SK-N-SH (cell line): ENCODE measurements at regions not wholly inside any gene's neighbourhood (a gene's known extent, or its start where the extent isn't known, plus 50 kb on each side); places are given as distances from the start of the nearest gene placed in this dataset.

ENCODE experiments used
- CTCF ChIA-PET: fragments of 300-600, 350-600 bp; formaldehyde crosslinking; extraction: SDS; loops from one replicate; lab custom pipeline; 2021; lab: Yijun Ruan, JAX
- POLR2A ChIA-PET: fragments of 350-600 bp; sonication (Branson Sonifier 250); formaldehyde crosslinking; extraction: SDS; loops from one replicate; lab custom pipeline; 2020; ENCODE audit warnings: antibody characterized with exemption, inconsistent platforms; lab: Yijun Ruan, JAX
- DNase-seq: peaks from one replicate; pipeline ENCODE4 v3.0.0; 2012
- H2AFZ ChIP-seq: fragments of 200-600 bp; sonication (generic); 2 replicates; pipeline ENCODE4 v1.8.1; 2016; ENCODE audit warnings: antibody characterized with exemption, mild to moderate bottlenecking, low read depth
- H3F3A ChIP-seq: fragments of 200-600 bp; sonication (generic); replicated peaks from 2 replicates; pipeline ENCODE3; 2016; ENCODE audit warnings: antibody characterized with exemption, mild to moderate bottlenecking; ENCODE audit not compliant: insufficient read depth
- H3K27ac ChIP-seq, 2 experiments: fragments of 200-500 bp in 1 of 2; fragments of 200-600 bp in 1 of 2; sonication (Bioruptor generic) in 1 of 2; sonication (generic), shearing (Covaris generic) in 1 of 2; 2 replicates each; pipeline versions ENCODE4 v1.5.1 to v1.6.1; 2014 to 2016; ENCODE audit warnings: low read depth in 2 of 2, inconsistent platforms in 1 of 2, low read length in 1 of 2, mild to moderate bottlenecking in 1 of 2, mixed read lengths in 1 of 2
- H3K27me3 ChIP-seq: fragments of 200-600 bp; sonication (generic), shearing (Covaris generic); 2 replicates; pipeline ENCODE4 v1.6.1; 2016; ENCODE audit warnings: mixed run types; ENCODE audit not compliant: insufficient read depth
- H3K36me3 ChIP-seq, 2 experiments: fragments of 200-500 bp in 1 of 2; fragments of 200-600 bp in 1 of 2; sonication (Bioruptor generic) in 1 of 2; sonication (generic) in 1 of 2; replicated peaks in 1 of 2; 2 replicates each; pipeline versions ENCODE3 to v1.5.1; 2014 to 2016; ENCODE audit warnings: low read length in 1 of 2, mild to moderate bottlenecking in 1 of 2; ENCODE audit not compliant: insufficient read depth in 2 of 2, control insufficient read depth in 1 of 2
- H3K4me1 ChIP-seq, 2 experiments: fragments of 200-500 bp in 1 of 2; fragments of 200-600 bp in 1 of 2; sonication (Bioruptor generic) in 1 of 2; sonication (generic), shearing (Covaris generic) in 1 of 2; 2 replicates each; pipeline versions ENCODE4 v1.5.1 to v1.6.1; 2014 to 2016; ENCODE audit warnings: low read depth in 1 of 2, low read length in 1 of 2, mixed run types in 1 of 2; ENCODE audit not compliant: insufficient read depth in 2 of 2, control insufficient read depth in 1 of 2
- H3K4me2 ChIP-seq: fragments of 200-600 bp; sonication (generic), shearing (Covaris generic); 2 replicates; pipeline ENCODE4 v1.6.1; 2017; ENCODE audit warnings: mixed run types
- H3K4me3 ChIP-seq, 2 experiments: fragments of 200-500 bp in 1 of 2; fragments of 200-600 bp in 1 of 2; sonication (Bioruptor generic) in 1 of 2; sonication (generic), shearing (Covaris generic) in 1 of 2; 2 replicates each; pipeline versions ENCODE4 v1.5.1 to v1.8.1; 2014 to 2016; ENCODE audit warnings: low read depth in 2 of 2, inconsistent platforms in 1 of 2, low read length in 1 of 2, mild to moderate bottlenecking in 1 of 2, mixed read lengths in 1 of 2, moderate library complexity in 1 of 2
- H3K79me2 ChIP-seq: fragments of 200-600 bp; sonication (generic); 2 replicates; pipeline ENCODE4 v1.8.1; 2017; ENCODE audit warnings: mild to moderate bottlenecking; ENCODE audit not compliant: insufficient read depth
- H3K9ac ChIP-seq: fragments of 200-600 bp; sonication (generic); 2 replicates; pipeline ENCODE4 v1.6.1; 2017; ENCODE audit warnings: mixed run types
- H3K9me2 ChIP-seq: fragments of 200-600 bp; sonication (generic); 2 replicates; pipeline ENCODE4 v1.6.1; 2017; ENCODE audit warnings: mixed run types
- H3K9me3 ChIP-seq: fragments of 200-600 bp; sonication (generic); 2 replicates; pipeline ENCODE4 v1.6.1; 2017; ENCODE audit warnings: mixed run types, mild to moderate bottlenecking, moderate library complexity
- H4K20me1 ChIP-seq: fragments of 200-600 bp; sonication (generic); 2 replicates; pipeline ENCODE4 v1.6.1; 2017; ENCODE audit warnings: mild to moderate bottlenecking, mixed run types; ENCODE audit not compliant: insufficient read depth
- CHD2 ChIP-seq: fragments of 150-350 bp; IDR thresholded peaks from 2 replicates; pipeline ENCODE4 v1.6.1; 2018; ENCODE audit warnings: low read length; ENCODE audit not compliant: partially characterized antibody
- EP300 ChIP-seq, 2 experiments: IDR thresholded peaks; 2 replicates each; pipeline versions ENCODE4 v1.4.0 to v1.6.1; 2012; ENCODE audit warnings: borderline replicate concordance in 1 of 2, low read depth in 1 of 2, low read length in 1 of 2
- EZH2phosphoT487 ChIP-seq: fragments of 200-600 bp; sonication (generic); IDR thresholded peaks from 2 replicates; pipeline ENCODE4 v1.6.1; 2017; ENCODE audit warnings: low read depth, mixed run types, mild to moderate bottlenecking, antibody characterized with exemption, moderate library complexity, borderline replicate concordance
- FOSL2 ChIP-seq: IDR thresholded peaks from 2 replicates; pipeline ENCODE4 v1.4.0; 2012; ENCODE audit warnings: low read depth, mild to moderate bottlenecking, moderate library complexity, borderline replicate concordance
- FOXJ3 ChIP-seq: sonication (generic); formaldehyde crosslinking; IDR thresholded peaks from 2 replicates; pipeline ENCODE4 v1.5.1; 2020; ENCODE audit warnings: mild to moderate bottlenecking, missing genetic modification reagents
- FOXM1 ChIP-seq: IDR thresholded peaks from 2 replicates; pipeline ENCODE4 v1.4.0; 2012; ENCODE audit warnings: low read depth, mild to moderate bottlenecking
- GABPA ChIP-seq: IDR thresholded peaks from 2 replicates; pipeline ENCODE4 v1.4.0; 2012; ENCODE audit warnings: low read depth, mild to moderate bottlenecking
- JUND ChIP-seq: IDR thresholded peaks from 2 replicates; pipeline ENCODE4 v1.4.0; 2012
- MEF2A ChIP-seq: IDR thresholded peaks from 2 replicates; pipeline ENCODE4 v1.4.0; 2012; ENCODE audit warnings: low read depth, borderline replicate concordance
- MXI1 ChIP-seq: IDR thresholded peaks from 2 replicates; pipeline ENCODE4 v1.6.1; 2012; ENCODE audit warnings: mild to moderate bottlenecking, low read depth, low read length, improper control_type of control experiment
- PBX3 ChIP-seq: IDR thresholded peaks from 2 replicates; pipeline ENCODE4; 2012
- POLR2AphosphoS5 ChIP-seq: IDR thresholded peaks from 2 replicates; pipeline ENCODE4 v1.6.1; 2012; ENCODE audit warnings: low read depth, low read length
- RAD21 ChIP-seq: IDR thresholded peaks from 2 replicates; pipeline ENCODE4 v1.6.1; 2012; ENCODE audit warnings: mild to moderate bottlenecking, low read length
- RCOR1 ChIP-seq: fragments of 150-350 bp; IDR thresholded peaks from 2 replicates; pipeline ENCODE4 v1.6.1; 2017; ENCODE audit warnings: antibody characterized with exemption, low read length
- SIN3A ChIP-seq: IDR thresholded peaks from 2 replicates; pipeline ENCODE4 v1.6.1; 2012; ENCODE audit warnings: low read depth, mild to moderate bottlenecking, low read length, moderate library complexity, borderline replicate concordance
- SMC3 ChIP-seq: IDR thresholded peaks from 2 replicates; pipeline ENCODE4 v1.6.1; 2012; ENCODE audit warnings: low read depth, low read length, improper control_type of control experiment
- TCF12 ChIP-seq: IDR thresholded peaks from 2 replicates; pipeline ENCODE4 v1.4.0; 2012
- TEAD4 ChIP-seq: IDR thresholded peaks from 2 replicates; pipeline ENCODE4 v1.4.0; 2012; ENCODE audit warnings: mild to moderate bottlenecking, borderline replicate concordance; ENCODE audit not compliant: insufficient read depth
- YY1 ChIP-seq: IDR thresholded peaks from 2 replicates; pipeline ENCODE4 v1.4.0; 2012; ENCODE audit warnings: low read depth, mild to moderate bottlenecking
- WGBS: methylation state at CpG from one replicate; pipeline ENCODE4 v1.1.6; 2017; ENCODE audit warnings: low lambda C conversion rate; 5-methylcytosine and 5-hydroxymethylcytosine counted together
- TF ChIP-seq, protein P1 (sequence below): IDR thresholded peaks from 2 replicates; pipeline ENCODE4 v1.4.0; 2012; ENCODE audit warnings: low read depth
- TF ChIP-seq, protein P2 (sequence below): fragments of 150-350 bp; IDR thresholded peaks from 2 replicates; pipeline ENCODE4 v1.6.1; 2016; ENCODE audit warnings: mild to moderate bottlenecking, low read depth, low read length

- Histone ChIP-seq H3K79me2 (no peaks in the 10 kb centered on the region), H4K20me1 (no peaks in the 10 kb centered on the region), H3K9ac (no peak overlapping the region), H3K4me1 (peaks cover 0 to 2% of the 10 kb centered on the region in 2 experiments; a peak in 1 of 4 replicates), H3K4me2 (no peak overlapping the region), H3K4me3 (no peak overlapping the region), H3K27me3 (no peaks in the 10 kb centered on the region), H3K9me3 (no peaks in the 10 kb centered on the region), H3K36me3 (no peaks in the 10 kb centered on the region), H3F3A (no peaks in the 10 kb centered on the region), H3K9me2 (no peaks in the 10 kb centered on the region), H3K27ac (no peak overlapping the region), H2AFZ (no peak overlapping the region)
- TF ChIP-seq RAD21 (no peak), TEAD4 (no peak), TCF12 (no peak), GABPA (no peak), YY1 (no peak), MEF2A (no peak)
- TF ChIP-seq, protein P1, sequence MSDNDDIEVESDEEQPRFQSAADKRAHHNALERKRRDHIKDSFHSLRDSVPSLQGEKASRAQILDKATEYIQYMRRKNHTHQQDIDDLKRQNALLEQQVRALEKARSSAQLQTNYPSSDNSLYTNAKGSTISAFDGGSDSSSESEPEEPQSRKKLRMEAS: no peak
- WGBS: 26% methylated on average over 2 of the region's 2 CpGs
- CTCF ChIA-PET: interaction anchor here (0.9 to 1.2 kb wide), 2 partner anchors 8 to 16 kb away, joined by 3 to 6 read pairs; no protein-coding TSS in a partner anchor
- no peak for DNase-seq
- POLR2A ChIA-PET: no interaction called here
Measured at GRCh38 chr16:17026600-17027242, 444.0 kb downstream of the XYLT1 start.

- Histone ChIP-seq H3K4me1 (peaks cover 0 to 2% of the 10 kb centered on the region in 2 experiments; a peak in 1 of 4 replicates), H3K9me2 (no peaks in the 10 kb centered on the region), H3K79me2 (no peaks in the 10 kb centered on the region), H3K4me3 (no peak overlapping the region), H3K9ac (no peak overlapping the region), H3K4me2 (no peak overlapping the region), H3F3A (no peaks in the 10 kb centered on the region), H2AFZ (no peak overlapping the region), H3K27me3 (no peaks in the 10 kb centered on the region), H3K27ac (no peak overlapping the region), H3K36me3 (no peaks in the 10 kb centered on the region), H3K9me3 (no peaks in the 10 kb centered on the region), H4K20me1 (no peaks in the 10 kb centered on the region)
- ChIA-PET CTCF (interaction anchor here (0.9 to 1.2 kb wide), 3 partner anchors 9 to 17 kb away, joined by 3 to 6 read pairs (median 3); no protein-coding TSS in a partner anchor), POLR2A (no interaction called here)
- 21% methylated on average over 6 of the region's 6 CpGs for WGBS
- no peak for TF ChIP-seq SMC3
- no peak for TF ChIP-seq MXI1
- TF ChIP-seq, protein P2, sequence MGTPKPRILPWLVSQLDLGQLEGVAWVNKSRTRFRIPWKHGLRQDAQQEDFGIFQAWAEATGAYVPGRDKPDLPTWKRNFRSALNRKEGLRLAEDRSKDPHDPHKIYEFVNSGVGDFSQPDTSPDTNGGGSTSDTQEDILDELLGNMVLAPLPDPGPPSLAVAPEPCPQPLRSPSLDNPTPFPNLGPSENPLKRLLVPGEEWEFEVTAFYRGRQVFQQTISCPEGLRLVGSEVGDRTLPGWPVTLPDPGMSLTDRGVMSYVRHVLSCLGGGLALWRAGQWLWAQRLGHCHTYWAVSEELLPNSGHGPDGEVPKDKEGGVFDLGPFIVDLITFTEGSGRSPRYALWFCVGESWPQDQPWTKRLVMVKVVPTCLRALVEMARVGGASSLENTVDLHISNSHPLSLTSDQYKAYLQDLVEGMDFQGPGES: no peak
- no peak for TF ChIP-seq JUND
- TF ChIP-seq FOSL2: no peak
- no peak for TF ChIP-seq PBX3
- no peak for TF ChIP-seq FOXJ3 (CRISPR knock-in tag)
- TF ChIP-seq GABPA: no peak
- no peak for TF ChIP-seq EZH2phosphoT487
- no peak for TF ChIP-seq FOXM1
- no peak for TF ChIP-seq YY1
- TF ChIP-seq POLR2AphosphoS5: no peak
- TF ChIP-seq CHD2: no peak
- TF ChIP-seq EP300 (IDR thresholded peaks at IDR 0.05; ENCODE audit: borderline replicate concordance in 1 of 2, low read depth in 1 of 2, low read length in 1 of 2): no peak
- no peak for TF ChIP-seq RCOR1
- TF ChIP-seq SIN3A: no peak
- DNase-seq: no peak
Measured at GRCh38 chr16:17027488-17028129, 443.2 kb downstream of the XYLT1 start.
